Vagina (tissue), 2 donors: ENCODE measurements at regions not wholly inside any gene's neighbourhood (a gene's known extent, or its start where the extent isn't known, plus 50 kb on each side); places are given as distances from the start of the nearest gene placed in this dataset.

ENCODE experiments used
- DNase-seq, 2 donors: peaks; one replicate each; pipeline ENCODE4 v3.0.0-alpha.2; 2017; ENCODE audit errors: extremely low spot score in 2 of 2
- H3K27ac ChIP-seq: fragments of 200-600 bp; sonication (generic); one replicate; pipeline ENCODE4 v1.5.1; 2019
- H3K27me3 ChIP-seq: fragments of 200-600 bp; sonication (generic); one replicate; pipeline ENCODE4 v1.5.1; 2019
- H3K36me3 ChIP-seq, 2 donors: fragments of 200-600 bp; sonication (generic); one replicate each; pipeline ENCODE4 v1.5.1; 2017 to 2019
- H3K4me1 ChIP-seq: fragments of 200-600 bp; sonication (generic); one replicate; pipeline ENCODE4 v1.5.1; 2019
- H3K4me3 ChIP-seq, 2 donors: fragments of 200-600 bp; sonication (generic); 1 replicate in 1 of 2; 2 replicates in 1 of 2; pipeline ENCODE4 v1.5.1; 2016 to 2019
- H3K9me3 ChIP-seq: fragments of 200-600 bp; sonication (generic); one replicate; pipeline ENCODE4 v1.5.1; 2019
- CTCF ChIP-seq, 3 experiments: fragments of 450-650 bp in 2 of 3; fragments of 200-600 bp in 1 of 3; sonication (generic) in 1 of 3; IDR thresholded peaks; one replicate each; pipeline ENCODE4 v1.5.1; 2017 to 2019; ENCODE audit warnings: antibody characterized with exemption in 3 of 3, mild to moderate bottlenecking in 2 of 3, moderate library complexity in 2 of 3
- POLR2A ChIP-seq, 2 donors: fragments of 450-650 bp; IDR thresholded peaks; one replicate each; pipeline ENCODE4 v1.6.1; 2017; ENCODE audit warnings: antibody characterized with exemption in 2 of 2, mild to moderate bottlenecking in 2 of 2, moderate library complexity in 2 of 2
- POLR2AphosphoS5 ChIP-seq, 2 donors: sonication (generic); formaldehyde crosslinking; IDR thresholded peaks; one replicate each; pipeline ENCODE4 v1.9.0; 2017; ENCODE audit warnings: antibody characterized with exemption in 2 of 2, mild to moderate bottlenecking in 2 of 2, low read depth in 1 of 2; ENCODE audit not compliant: insufficient read depth in 1 of 2
- intact Hi-C: fragments of 100-400 bp; cut with DNase I; formaldehyde crosslinking; loops from one replicate; pipeline ENCODE4 v1.15.1; 2023

DNA sequence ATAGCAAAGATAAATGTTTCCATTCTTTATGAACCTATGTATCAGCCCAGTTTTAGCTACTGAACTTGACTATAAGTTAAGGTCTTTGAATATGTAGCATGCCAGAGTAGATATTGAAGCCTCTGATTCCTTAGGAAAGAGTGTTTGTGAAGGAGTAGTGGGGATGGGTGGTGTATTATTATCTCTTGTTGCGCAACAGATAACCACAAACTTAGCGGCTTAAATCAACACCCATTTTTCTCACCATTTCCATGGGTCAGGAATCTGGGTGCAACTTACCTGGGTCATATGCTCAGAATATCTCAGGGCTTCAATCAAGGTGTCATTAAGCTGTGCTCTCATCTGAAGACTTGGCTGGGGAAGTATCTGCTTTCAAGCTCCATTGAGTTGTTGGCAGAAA, 251.4 kb upstream of the PUDP start:
- TF ChIP-seq POLR2AphosphoS5 (IDR thresholded peaks at IDR 0.05; ENCODE audit: insufficient read depth in 1 of 2, low read depth in 1 of 2) (no peak), POLR2A (IDR thresholded peaks at IDR 0.05) (no peak), CTCF (IDR thresholded peaks at IDR 0.05) (no peak)
- H3K36me3 ChIP-seq: no peaks in the 10 kb centered on the region
- H3K27me3 ChIP-seq: no peaks in the 10 kb centered on the region
- H3K27ac ChIP-seq: no peak overlapping the region
- H3K4me3 ChIP-seq: no peak overlapping the region
- H3K9me3 ChIP-seq: no peaks in the 10 kb centered on the region
- no peaks in the 10 kb centered on the region for H3K4me1 ChIP-seq
- no peak for DNase-seq
- intact Hi-C loops: no loop called here

DNA sequence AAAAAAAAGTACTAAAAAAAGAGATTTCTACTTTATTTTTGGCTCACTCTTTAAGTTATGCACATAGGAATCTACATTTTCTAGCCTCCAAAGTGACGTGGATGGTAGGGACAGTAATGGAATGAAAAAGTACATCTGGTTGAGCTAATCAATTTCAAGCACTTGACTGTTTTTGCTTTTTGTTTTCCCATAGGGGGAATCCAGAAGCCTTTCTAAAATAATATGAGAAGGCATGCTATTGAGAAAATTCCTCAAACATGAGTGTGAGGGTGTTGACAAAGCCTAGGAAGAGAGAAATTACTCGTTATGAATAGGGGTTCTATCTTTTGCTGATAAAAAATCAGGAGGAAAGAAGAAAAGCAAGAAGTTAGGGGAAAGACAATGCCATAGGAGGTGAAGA, 242.5 kb upstream of the PUDP start:
- no peaks in the 10 kb centered on the region for H3K36me3 ChIP-seq
- TF ChIP-seq POLR2A (IDR thresholded peaks at IDR 0.05): no peak
- no peak for TF ChIP-seq CTCF (IDR thresholded peaks at IDR 0.05)
- no peak for TF ChIP-seq POLR2AphosphoS5 (IDR thresholded peaks at IDR 0.05; ENCODE audit: insufficient read depth in 1 of 2, low read depth in 1 of 2)
- DNase-seq: no peak
- H3K4me1 ChIP-seq: no peaks in the 10 kb centered on the region
- intact Hi-C loops: no loop called here
- no peak overlapping the region for H3K27ac ChIP-seq
- H3K27me3 ChIP-seq: no peaks in the 10 kb centered on the region
- no peak overlapping the region for H3K4me3 ChIP-seq
- no peaks in the 10 kb centered on the region for H3K9me3 ChIP-seq

DNA sequence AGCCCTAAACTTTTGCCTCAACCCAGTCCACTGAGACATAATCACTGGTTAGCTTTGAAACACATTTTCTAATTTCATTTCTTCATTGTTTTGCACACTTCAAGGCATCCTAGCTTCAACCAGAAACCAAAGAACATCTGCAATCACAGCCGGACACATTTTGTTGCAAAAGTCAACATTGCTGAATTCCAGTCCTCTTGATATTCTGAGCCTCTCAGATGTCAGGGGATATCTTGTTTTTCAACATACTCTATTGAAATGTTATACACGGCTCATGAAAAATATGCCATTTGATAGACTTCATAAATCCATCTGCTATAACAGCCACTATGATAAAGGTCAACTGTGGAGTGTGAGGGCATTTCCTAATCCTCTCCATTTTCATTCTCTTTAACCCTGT, 241.6 kb upstream of the PUDP start:
- intact Hi-C loops: no loop called here

GRCh38 chrX:7385131-7385530, 237.2 kb upstream of the PUDP start:
- intact Hi-C loops: no loop called here
- H3K4me3 ChIP-seq: no peak overlapping the region
- TF ChIP-seq CTCF (IDR thresholded peaks at IDR 0.05) (no peak), POLR2A (IDR thresholded peaks at IDR 0.05) (no peak), POLR2AphosphoS5 (IDR thresholded peaks at IDR 0.05; ENCODE audit: insufficient read depth in 1 of 2, low read depth in 1 of 2) (no peak)
- H3K27me3 ChIP-seq: no peaks in the 10 kb centered on the region
- no peaks in the 10 kb centered on the region for H3K9me3 ChIP-seq
- no peak overlapping the region for H3K27ac ChIP-seq
- no peaks in the 10 kb centered on the region for H3K4me1 ChIP-seq
- no peaks in the 10 kb centered on the region for H3K36me3 ChIP-seq
- DNase-seq: no peak

More for the DNA sequence above, 241.6 kb upstream of the PUDP start:
- TF ChIP-seq POLR2AphosphoS5 (IDR thresholded peaks at IDR 0.05; ENCODE audit: insufficient read depth in 1 of 2, low read depth in 1 of 2) (no peak), CTCF (IDR thresholded peaks at IDR 0.05) (no peak), POLR2A (IDR thresholded peaks at IDR 0.05) (no peak)
- Histone ChIP-seq H3K9me3 (no peaks in the 10 kb centered on the region), H3K27me3 (no peaks in the 10 kb centered on the region), H3K36me3 (no peaks in the 10 kb centered on the region), H3K4me1 (no peaks in the 10 kb centered on the region), H3K4me3 (no peak overlapping the region), H3K27ac (no peak overlapping the region)
- no peak for DNase-seq

GRCh38 chrX:7378406-7378805, 230.5 kb upstream of the PUDP start:
- no peak overlapping the region for H3K4me3 ChIP-seq
- no peaks in the 10 kb centered on the region for H3K9me3 ChIP-seq
- H3K36me3 ChIP-seq: no peaks in the 10 kb centered on the region
- H3K27me3 ChIP-seq: no peaks in the 10 kb centered on the region
- TF ChIP-seq POLR2AphosphoS5 (IDR thresholded peaks at IDR 0.05; ENCODE audit: insufficient read depth in 1 of 2, low read depth in 1 of 2): no peak
- TF ChIP-seq CTCF (IDR thresholded peaks at IDR 0.05): no peak
- TF ChIP-seq POLR2A (IDR thresholded peaks at IDR 0.05): no peak
- DNase-seq: no peak
- H3K4me1 ChIP-seq: no peaks in the 10 kb centered on the region
- H3K27ac ChIP-seq: no peak overlapping the region
- intact Hi-C loops: no loop called here
